ENCODE measurements at regions not wholly inside any gene's neighbourhood (a gene's known extent, or its start where the extent isn't known, plus 50 kb on each side); places are given as distances from the start of the nearest gene placed in this dataset.

GRCh38 chr13:107675847-107676550, 539.3 kb downstream of the LIG4 start:
- no peak overlapping the region for H3K9ac ChIP-seq
- H3K27ac ChIP-seq: no peak overlapping the region
- no peak overlapping the region for H3K4me2 ChIP-seq
- no peaks in the 10 kb centered on the region for H3K27me3 ChIP-seq
- H3K36me3 ChIP-seq: no peaks in the 10 kb centered on the region
- no peak overlapping the region for H3K4me3 ChIP-seq
- TF ChIP-seq Cebpa-rat (IDR thresholded peaks at IDR 0.05): no peak
- no peaks in the 10 kb centered on the region for H3K9me3 ChIP-seq
- H3K4me1 ChIP-seq: peaks cover 4% of the 10 kb centered on the region
- H4K20me1 ChIP-seq: no peaks in the 10 kb centered on the region

GRCh38 chr13:107669391-107669993, 545.8 kb downstream of the LIG4 start:
- Histone ChIP-seq H3K4me2 (no peak overlapping the region), H3K4me1 (no peaks in the 10 kb centered on the region)
- no peak for TF ChIP-seq Cebpa-rat (IDR thresholded peaks at IDR 0.05)

GRCh38 chr13:107665926-107666458, 549.3 kb downstream of the LIG4 start:
- H3K36me3 ChIP-seq: no peaks in the 10 kb centered on the region
- H3K27me3 ChIP-seq: no peaks in the 10 kb centered on the region
- H3K4me2 ChIP-seq: no peak overlapping the region
- H4K20me1 ChIP-seq: no peaks in the 10 kb centered on the region
- H3K4me1 ChIP-seq: no peaks in the 10 kb centered on the region
- H3K9ac ChIP-seq: no peak overlapping the region
- no peak for TF ChIP-seq Cebpa-rat (IDR thresholded peaks at IDR 0.05)
- no peak overlapping the region for H3K4me3 ChIP-seq
- no peak overlapping the region for H3K27ac ChIP-seq
- H3K9me3 ChIP-seq: no peaks in the 10 kb centered on the region

More at GRCh38 chr13:107669391-107669993, 545.8 kb downstream of the LIG4 start:
- Histone ChIP-seq H3K9ac (no peak overlapping the region), H3K27me3 (no peaks in the 10 kb centered on the region), H3K36me3 (no peaks in the 10 kb centered on the region), H3K4me3 (no peak overlapping the region), H3K27ac (no peak overlapping the region), H3K9me3 (no peaks in the 10 kb centered on the region), H4K20me1 (no peaks in the 10 kb centered on the region)

- Histone ChIP-seq H3K4me2 (no peak overlapping the region), H3K4me1 (no peaks in the 10 kb centered on the region), H3K27ac (no peak overlapping the region), H4K20me1 (no peaks in the 10 kb centered on the region), H3K4me3 (no peak overlapping the region), H3K9ac (no peak overlapping the region), H3K9me3 (no peaks in the 10 kb centered on the region), H3K27me3 (no peaks in the 10 kb centered on the region), H3K36me3 (no peaks in the 10 kb centered on the region)
- no peak for TF ChIP-seq Cebpa-rat (IDR thresholded peaks at IDR 0.05)
These were observed 565.1 kb downstream of the LIG4 start for GRCh38 chr13:107650081-107650701.

GRCh38 chr13:107649079-107649478, 566.3 kb downstream of the LIG4 start:
- TF ChIP-seq Cebpa-rat (IDR thresholded peaks at IDR 0.05): no peak
- H3K36me3 ChIP-seq: no peaks in the 10 kb centered on the region

GRCh38 chr13:107644136-107644535, 571.2 kb downstream of the LIG4 start:
- Histone ChIP-seq H3K4me1 (peaks cover 5% of the 10 kb centered on the region), H3K4me3 (no peak overlapping the region), H3K9me3 (no peaks in the 10 kb centered on the region), H3K36me3 (no peaks in the 10 kb centered on the region), H3K27me3 (no peaks in the 10 kb centered on the region), H3K9ac (no peak overlapping the region), H4K20me1 (no peaks in the 10 kb centered on the region), H3K4me2 (no peak overlapping the region), H3K27ac (no peak overlapping the region)
- no peak for TF ChIP-seq Cebpa-rat (IDR thresholded peaks at IDR 0.05)

More at GRCh38 chr13:107649079-107649478, 566.3 kb downstream of the LIG4 start:
- no peak overlapping the region for H3K27ac ChIP-seq
- H3K27me3 ChIP-seq: no peaks in the 10 kb centered on the region
- H4K20me1 ChIP-seq: no peaks in the 10 kb centered on the region
- H3K4me3 ChIP-seq: no peak overlapping the region
- H3K9me3 ChIP-seq: no peaks in the 10 kb centered on the region
- H3K4me1 ChIP-seq: no peaks in the 10 kb centered on the region
- H3K9ac ChIP-seq: no peak overlapping the region
- no peak overlapping the region for H3K4me2 ChIP-seq

GRCh38 chr13:107643615-107644014, 571.7 kb downstream of the LIG4 start:
- no peaks in the 10 kb centered on the region for H3K36me3 ChIP-seq
- no peaks in the 10 kb centered on the region for H3K27me3 ChIP-seq
- H3K27ac ChIP-seq: no peak overlapping the region
- no peak for TF ChIP-seq Cebpa-rat (IDR thresholded peaks at IDR 0.05)
- H3K4me3 ChIP-seq: no peak overlapping the region
- H3K4me2 ChIP-seq: peak overlapping the region; percentile 34; the same call in 1 of the 2 replicates
- no peak overlapping the region for H3K9ac ChIP-seq
- H3K4me1 ChIP-seq: peaks cover 5% of the 10 kb centered on the region
- no peaks in the 10 kb centered on the region for H3K9me3 ChIP-seq
- no peaks in the 10 kb centered on the region for H4K20me1 ChIP-seq

- no peaks in the 10 kb centered on the region for H4K20me1 ChIP-seq
- no peak overlapping the region for H3K9ac ChIP-seq
- H3K4me3 ChIP-seq: no peak overlapping the region
- TF ChIP-seq Cebpa-rat (IDR thresholded peaks at IDR 0.05): no peak
- no peaks in the 10 kb centered on the region for H3K27me3 ChIP-seq
- no peak overlapping the region for H3K4me2 ChIP-seq
- no peak overlapping the region for H3K27ac ChIP-seq
- H3K36me3 ChIP-seq: no peaks in the 10 kb centered on the region
- H3K9me3 ChIP-seq: no peaks in the 10 kb centered on the region
- H3K4me1 ChIP-seq: peaks cover 5% of the 10 kb centered on the region
These were observed 572.5 kb downstream of the LIG4 start for GRCh38 chr13:107642831-107643230.

GRCh38 chr13:107641574-107641973, 573.8 kb downstream of the LIG4 start:
- Histone ChIP-seq H3K4me2 (no peak overlapping the region), H3K4me3 (no peak overlapping the region), H3K4me1 (peaks cover 5% of the 10 kb centered on the region), H4K20me1 (no peaks in the 10 kb centered on the region), H3K36me3 (no peaks in the 10 kb centered on the region), H3K9ac (no peak overlapping the region), H3K27ac (no peak overlapping the region), H3K9me3 (no peaks in the 10 kb centered on the region), H3K27me3 (no peaks in the 10 kb centered on the region)
- no peak for TF ChIP-seq Cebpa-rat (IDR thresholded peaks at IDR 0.05)

- Histone ChIP-seq H3K4me3 (no peak overlapping the region), H3K4me1 (no peaks in the 10 kb centered on the region), H3K27ac (no peak overlapping the region), H3K9ac (no peak overlapping the region), H3K36me3 (no peaks in the 10 kb centered on the region), H3K27me3 (no peaks in the 10 kb centered on the region), H4K20me1 (no peaks in the 10 kb centered on the region), H3K4me2 (no peak overlapping the region), H3K9me3 (no peaks in the 10 kb centered on the region)
- TF ChIP-seq Cebpa-rat (IDR thresholded peaks at IDR 0.05): no peak
These were observed 589.7 kb downstream of the LIG4 start for GRCh38 chr13:107625648-107626047.
